ENCODE measurements at regions not wholly inside any gene's neighbourhood (a gene's known extent, or its start where the extent isn't known, plus 50 kb on each side); places are given as distances from the start of the nearest gene placed in this dataset.

GRCh38 chr10:23994459-23995046, 214.4 kb upstream of the KIAA1217 start:
- DNase-seq (peak; percentile 69), ATAC-seq (peak; percentile 57; the same call in 1 of the 2 replicates)
- ChIA-PET POLR2A (ENCODE audit: unreplicated experiment) (no interaction called here), CTCF (interaction anchor here (0.6 to 0.7 kb wide), 3 partner anchors 67 to 385 kb away, joined by 3 to 7 read pairs (median 5); no protein-coding TSS in a partner anchor)
- intact Hi-C loops (cut with micrococcal nuclease): loop anchor here (1.0 to 2.0 kb wide), 4 partner anchors 202 to 563 kb away; no protein-coding TSS in a partner anchor
- Histone ChIP-seq H3K27ac (ENCODE audit: low read length) (no peak overlapping the region), H3K79me2 (ENCODE audit: low read length) (no peaks in the 10 kb centered on the region), H3K27me3 (ENCODE audit: low read length) (peaks cover 20% of the 10 kb centered on the region), H3K4me3 (ENCODE audit: low read length) (no peak overlapping the region), H3K4me1 (ENCODE audit: insufficient read depth, low read length) (no peaks in the 10 kb centered on the region), H3K36me3 (ENCODE audit: low read depth, low read length) (no peaks in the 10 kb centered on the region; the same call in 1 of the 2 replicates), H3F3A (ENCODE audit: low read length, unreplicated experiment) (no peaks in the 10 kb centered on the region), H2AFZ (ENCODE audit: low read length) (no peak overlapping the region), H3K9ac (ENCODE audit: low read length) (no peak overlapping the region), H4K20me1 (ENCODE audit: low read length) (no peaks in the 10 kb centered on the region), H3K9me3 (ENCODE audit: low read length) (no peaks in the 10 kb centered on the region), H3K9me2 (replicated peaks; ENCODE audit: low read length) (no peaks in the 10 kb centered on the region), H3K4me2 (ENCODE audit: low read length) (no peak overlapping the region)
- no TSS peak for BruUV-seq (replicated peaks)
- peak; percentile 86 for TF ChIP-seq CTCF (conservative IDR thresholded peaks at IDR 0.05; ENCODE audit: low read depth, low read length)
- no peak for TF ChIP-seq EZH2 (IDR thresholded peaks at IDR 0.05; ENCODE audit: low read length, unreplicated experiment)
- no peak for TF ChIP-seq EZH2phosphoT487 (IDR thresholded peaks at IDR 0.05; ENCODE audit: borderline replicate concordance, low read length)

- no TSS peak for BruUV-seq (replicated peaks)
- Histone ChIP-seq H3K9ac (ENCODE audit: low read length) (no peak overlapping the region), H3K4me1 (ENCODE audit: insufficient read depth, low read length) (no peaks in the 10 kb centered on the region), H3K4me3 (ENCODE audit: low read length) (no peak overlapping the region), H3F3A (ENCODE audit: low read length, unreplicated experiment) (no peaks in the 10 kb centered on the region), H3K9me2 (replicated peaks; ENCODE audit: low read length) (no peaks in the 10 kb centered on the region), H3K36me3 (ENCODE audit: low read depth, low read length) (no peaks in the 10 kb centered on the region; the same call in 1 of the 2 replicates), H3K9me3 (ENCODE audit: low read length) (no peaks in the 10 kb centered on the region), H4K20me1 (ENCODE audit: low read length) (no peaks in the 10 kb centered on the region), H2AFZ (ENCODE audit: low read length) (no peak overlapping the region), H3K27me3 (ENCODE audit: low read length) (peaks cover 50% of the 10 kb centered on the region), H3K79me2 (ENCODE audit: low read length) (no peaks in the 10 kb centered on the region), H3K4me2 (ENCODE audit: low read length) (no peak overlapping the region), H3K27ac (ENCODE audit: low read length) (no peak overlapping the region)
- ChIA-PET CTCF (no interaction called here), POLR2A (ENCODE audit: unreplicated experiment) (no interaction called here)
- ATAC-seq (no peak), DNase-seq (no peak)
- no peak for TF ChIP-seq CTCF (conservative IDR thresholded peaks at IDR 0.05; ENCODE audit: low read depth, low read length)
- no peak for TF ChIP-seq EZH2phosphoT487 (IDR thresholded peaks at IDR 0.05; ENCODE audit: borderline replicate concordance, low read length)
- no peak for TF ChIP-seq EZH2 (IDR thresholded peaks at IDR 0.05; ENCODE audit: low read length, unreplicated experiment)
- intact Hi-C loops (cut with micrococcal nuclease): no loop called here
Measured at GRCh38 chr10:23999445-23999844, 209.5 kb upstream of the KIAA1217 start.

- H3F3A ChIP-seq (ENCODE audit: low read length, unreplicated experiment): no peaks in the 10 kb centered on the region
- no peaks in the 10 kb centered on the region for H3K4me1 ChIP-seq (ENCODE audit: insufficient read depth, low read length)
- CTCF ChIA-PET: no interaction called here
- no peaks in the 10 kb centered on the region for H3K9me3 ChIP-seq (ENCODE audit: low read length)
- no peak for TF ChIP-seq EZH2 (IDR thresholded peaks at IDR 0.05; ENCODE audit: low read length, unreplicated experiment)
- no peak for TF ChIP-seq CTCF (conservative IDR thresholded peaks at IDR 0.05; ENCODE audit: low read depth, low read length)
- TF ChIP-seq EZH2phosphoT487 (IDR thresholded peaks at IDR 0.05; ENCODE audit: borderline replicate concordance, low read length): no peak
- H4K20me1 ChIP-seq (ENCODE audit: low read length): no peaks in the 10 kb centered on the region
- H3K9me2 ChIP-seq (replicated peaks; ENCODE audit: low read length): no peaks in the 10 kb centered on the region
- H2AFZ ChIP-seq (ENCODE audit: low read length): no peak overlapping the region
- no peak overlapping the region for H3K4me2 ChIP-seq (ENCODE audit: low read length)
- no peak overlapping the region for H3K27ac ChIP-seq (ENCODE audit: low read length)
- no TSS peak for BruUV-seq (replicated peaks)
- no peaks in the 10 kb centered on the region for H3K79me2 ChIP-seq (ENCODE audit: low read length)
- no peak for DNase-seq
- no peak overlapping the region for H3K9ac ChIP-seq (ENCODE audit: low read length)
- POLR2A ChIA-PET (ENCODE audit: unreplicated experiment): no interaction called here
- ATAC-seq: no peak
- H3K27me3 ChIP-seq (ENCODE audit: low read length): peaks cover 56% of the 10 kb centered on the region
- intact Hi-C loops (cut with micrococcal nuclease): no loop called here
- H3K4me3 ChIP-seq (ENCODE audit: low read length): no peak overlapping the region
- H3K36me3 ChIP-seq (ENCODE audit: low read depth, low read length): no peaks in the 10 kb centered on the region
Measured at GRCh38 chr10:24000271-24000813, 208.6 kb upstream of the KIAA1217 start.
